Sigmoid colon (tissue), 6 donors: ENCODE measurements at regions not wholly inside any gene's neighbourhood (a gene's known extent, or its start where the extent isn't known, plus 50 kb on each side); places are given as distances from the start of the nearest gene placed in this dataset.

Experiments
- DNase-seq: peaks from one replicate; pipeline ENCODE4 v3.0.0-alpha.2; 2019
- H3K27ac ChIP-seq, 4 donors: fragments of 200-600 bp; sonication (generic); one replicate each; pipeline ENCODE4 v1.5.1; 2016 to 2019; ENCODE audit warnings: mild to moderate bottlenecking in 1 of 4
- H3K27me3 ChIP-seq, 3 donors: fragments of 200-600 bp; sonication (generic); one replicate each; pipeline ENCODE4 v1.5.1; 2019; ENCODE audit warnings: mild to moderate bottlenecking in 1 of 3
- H3K36me3 ChIP-seq, 4 donors: fragments of 200-600 bp; sonication (generic); one replicate each; pipeline ENCODE4 v1.5.1; 2016 to 2019
- H3K4me1 ChIP-seq, 4 donors: fragments of 200-600 bp; sonication (generic); one replicate each; pipeline ENCODE4 v1.5.1; 2017 to 2019
- H3K4me3 ChIP-seq, 4 donors: fragments of 200-600 bp; sonication (generic); one replicate each; pipeline ENCODE4 v1.5.1; 2017 to 2019; ENCODE audit warnings: mild to moderate bottlenecking in 2 of 4, moderate library complexity in 1 of 4
- H3K9me3 ChIP-seq, 4 donors: fragments of 200-600 bp in 3 of 4; sonication (generic) in 3 of 4; one replicate each; pipeline versions ENCODE4 v1.5.1 to v1.6.1; 2013 to 2019
- EP300 ChIP-seq, 4 donors: sonication (generic); formaldehyde crosslinking; IDR thresholded peaks; one replicate each; pipeline ENCODE4 v1.6.1; 2017; ENCODE audit warnings: antibody characterized with exemption in 4 of 4
- POLR2A ChIP-seq, 2 donors: fragments of 450-650 bp; IDR thresholded peaks; one replicate each; pipeline ENCODE4 v1.6.1; 2016; ENCODE audit warnings: antibody characterized with exemption in 2 of 2, mild to moderate bottlenecking in 2 of 2, moderate library complexity in 2 of 2
- POLR2AphosphoS5 ChIP-seq, 4 donors: sonication (generic); formaldehyde crosslinking; IDR thresholded peaks; one replicate each; pipeline ENCODE4 v1.6.1; 2017; ENCODE audit warnings: antibody characterized with exemption in 4 of 4
- WGBS, 2 donors: extraction: QIAGEN DNeasy Blood & Tissue Kit; methylation state at CpG; one replicate each; pipeline ENCODE4 v1.1.7; 2013; 5-methylcytosine and 5-hydroxymethylcytosine counted together
- intact Hi-C: fragments of 100-400 bp; cut with DNase I; formaldehyde crosslinking; loops from one replicate; pipeline ENCODE4 v1.15.1; 2023
- small RNA-seq, 3 donors: library from RNA; depleted of rRNA; stranded (forward); fragments of <200 nt; gene quantifications; one replicate each; pipeline ENCODE3, GENCODE V24; 2016
- TF ChIP-seq, protein P1 (sequence below), 4 experiments: fragments of 450-650 bp in 3 of 4; fragments of 200-600 bp in 1 of 4; IDR thresholded peaks; one replicate each; pipeline ENCODE4 v1.5.1; 2016 to 2019; ENCODE audit warnings: antibody characterized with exemption in 4 of 4, mild to moderate bottlenecking in 3 of 4, moderate library complexity in 2 of 4
- donor health status: healthy with polysubstance abuse.
- donor health status: healthy.

DNA sequence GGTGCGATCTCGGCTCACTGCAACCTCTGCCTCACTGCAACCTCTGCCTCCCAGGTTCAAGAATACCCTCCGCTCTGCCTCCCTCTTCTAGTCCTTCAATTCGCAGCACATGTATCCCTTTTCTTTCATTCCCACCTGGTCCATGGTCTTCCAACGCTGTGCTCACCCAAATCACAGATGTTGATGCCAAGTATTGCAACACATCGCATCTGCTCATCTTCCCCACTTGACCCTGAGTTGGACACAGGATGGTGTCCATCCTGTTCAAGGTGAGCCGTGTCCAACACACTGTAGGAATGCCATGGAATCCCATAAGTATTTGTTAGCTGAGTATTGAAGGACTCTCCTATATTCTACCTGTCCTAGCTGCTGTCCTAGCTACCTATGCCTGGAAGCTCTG lies 50.6 kb upstream of the ETV6 start:
- TF ChIP-seq POLR2A (IDR thresholded peaks at IDR 0.05) = no peak
- no peak for TF ChIP-seq EP300 (IDR thresholded peaks at IDR 0.05)
- TF ChIP-seq, protein P1, sequence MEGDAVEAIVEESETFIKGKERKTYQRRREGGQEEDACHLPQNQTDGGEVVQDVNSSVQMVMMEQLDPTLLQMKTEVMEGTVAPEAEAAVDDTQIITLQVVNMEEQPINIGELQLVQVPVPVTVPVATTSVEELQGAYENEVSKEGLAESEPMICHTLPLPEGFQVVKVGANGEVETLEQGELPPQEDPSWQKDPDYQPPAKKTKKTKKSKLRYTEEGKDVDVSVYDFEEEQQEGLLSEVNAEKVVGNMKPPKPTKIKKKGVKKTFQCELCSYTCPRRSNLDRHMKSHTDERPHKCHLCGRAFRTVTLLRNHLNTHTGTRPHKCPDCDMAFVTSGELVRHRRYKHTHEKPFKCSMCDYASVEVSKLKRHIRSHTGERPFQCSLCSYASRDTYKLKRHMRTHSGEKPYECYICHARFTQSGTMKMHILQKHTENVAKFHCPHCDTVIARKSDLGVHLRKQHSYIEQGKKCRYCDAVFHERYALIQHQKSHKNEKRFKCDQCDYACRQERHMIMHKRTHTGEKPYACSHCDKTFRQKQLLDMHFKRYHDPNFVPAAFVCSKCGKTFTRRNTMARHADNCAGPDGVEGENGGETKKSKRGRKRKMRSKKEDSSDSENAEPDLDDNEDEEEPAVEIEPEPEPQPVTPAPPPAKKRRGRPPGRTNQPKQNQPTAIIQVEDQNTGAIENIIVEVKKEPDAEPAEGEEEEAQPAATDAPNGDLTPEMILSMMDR (IDR thresholded peaks at IDR 0.05) = no peak
- no peak for TF ChIP-seq POLR2AphosphoS5 (IDR thresholded peaks at IDR 0.05)
- Histone ChIP-seq H3K36me3 (no peaks in the 10 kb centered on the region), H3K4me1 (peaks cover 0 to 15% (median 9%) of the 10 kb centered on the region in 4 donors), H3K27ac (no peak overlapping the region), H3K9me3 (no peaks in the 10 kb centered on the region), H3K27me3 (no peaks in the 10 kb centered on the region), H3K4me3 (no peak overlapping the region)
- intact Hi-C loops = no loop called here
- no peak for DNase-seq
- WGBS, 2 donors = 84 to 95% methylated on average over 7 of the region's 7 CpGs

Small RNA genes lying in the stretch of these regions (small RNA-seq; reads per million reads assigned to genes)
- gene AC007450.3 (0 reads per million in 3 donors), gene HIGD1AP8 (0 reads per million in 3 donors), gene RNU7-60P (0 reads per million in 3 donors)
